Astrocyte (in vitro differentiated cells and primary cell): ENCODE measurements at regions not wholly inside any gene's neighbourhood (a gene's known extent, or its start where the extent isn't known, plus 50 kb on each side); places are given as distances from the start of the nearest gene placed in this dataset.

Experiments used
- CTCF ChIP-seq: IDR thresholded peaks from 2 replicates; pipeline ENCODE4 v1.5.1; 2011; ENCODE audit warnings: low read depth, mild to moderate bottlenecking, inconsistent platforms, low read length, moderate library complexity; ENCODE audit not compliant: insufficient read depth
- EZH2 ChIP-seq: IDR thresholded peaks from 2 replicates; pipeline ENCODE4 v1.6.1; 2012; ENCODE audit warnings: mild to moderate bottlenecking, low read length, inconsistent platforms; ENCODE audit not compliant: insufficient read depth

- no peak for TF ChIP-seq CTCF
- TF ChIP-seq EZH2, result no peak
Measured at GRCh38 chr7:79709574-79710409, 256.3 kb upstream of the MAGI2 start.
